ENCODE measurements at regions not wholly inside any gene's neighbourhood (a gene's known extent, or its start where the extent isn't known, plus 50 kb on each side); places are given as distances from the start of the nearest gene placed in this dataset.

GRCh38 chr7:153090209-153090608 is 330.7 kb downstream of the ACTR3B start:
- no peak overlapping the region for H3K27ac ChIP-seq (ENCODE audit: low read depth, low read length, poor library complexity, severe bottlenecking)
- DNase-seq (ENCODE audit: low spot score): no peak
- H3K79me2 ChIP-seq (ENCODE audit: insufficient read depth, low read depth, low read length): no peaks in the 10 kb centered on the region
- H3K4me3 ChIP-seq (ENCODE audit: low read depth, low read length, poor library complexity, severe bottlenecking): no peak overlapping the region
- intact Hi-C loops (cut with micrococcal nuclease; ENCODE audit: unreplicated experiment): no loop called here
- no peaks in the 10 kb centered on the region for H3K36me3 ChIP-seq (ENCODE audit: insufficient read depth, low read length)
- POLR2A ChIA-PET: no interaction called here
- CTCF ChIA-PET (ENCODE audit: unreplicated experiment): no interaction called here
- H3K4me1 ChIP-seq (ENCODE audit: insufficient read depth, low read length, poor library complexity, severe bottlenecking): no peaks in the 10 kb centered on the region
- TF ChIP-seq EZH2phosphoT487 (IDR thresholded peaks at IDR 0.05; ENCODE audit: borderline replicate concordance, low read depth, low read length) (no peak), CTCF (conservative IDR thresholded peaks at IDR 0.05; ENCODE audit: low read length) (no peak)
- no peaks in the 10 kb centered on the region for H3K9me3 ChIP-seq (ENCODE audit: low read length)
- no peaks in the 10 kb centered on the region for H4K20me1 ChIP-seq (ENCODE audit: insufficient read depth, low read length)
- no peaks in the 10 kb centered on the region for H3K9me2 ChIP-seq (ENCODE audit: insufficient read depth, low read length)
- no peak overlapping the region for H2AFZ ChIP-seq (ENCODE audit: low read length)
- H3K4me2 ChIP-seq (ENCODE audit: low read length): no peak overlapping the region
- BruUV-seq (replicated peaks): no TSS peak

GRCh38 chr7:153090764-153091163 is 331.2 kb downstream of the ACTR3B start:
- no peaks in the 10 kb centered on the region for H3K4me1 ChIP-seq (ENCODE audit: insufficient read depth, low read length, poor library complexity, severe bottlenecking)
- no peak overlapping the region for H2AFZ ChIP-seq (ENCODE audit: low read length)
- H4K20me1 ChIP-seq (ENCODE audit: insufficient read depth, low read length): no peaks in the 10 kb centered on the region
- no TSS peak for BruUV-seq (replicated peaks)
- no peak overlapping the region for H3K4me2 ChIP-seq (ENCODE audit: low read length)
- H3K79me2 ChIP-seq (ENCODE audit: insufficient read depth, low read depth, low read length): no peaks in the 10 kb centered on the region
- H3K4me3 ChIP-seq (ENCODE audit: low read depth, low read length, poor library complexity, severe bottlenecking): no peak overlapping the region
- CTCF ChIA-PET (ENCODE audit: unreplicated experiment): no interaction called here
- POLR2A ChIA-PET: no interaction called here
- no peaks in the 10 kb centered on the region for H3K9me2 ChIP-seq (ENCODE audit: insufficient read depth, low read length)
- intact Hi-C loops (cut with micrococcal nuclease; ENCODE audit: unreplicated experiment): no loop called here
- H3K27ac ChIP-seq (ENCODE audit: low read depth, low read length, poor library complexity, severe bottlenecking): no peak overlapping the region
- DNase-seq (ENCODE audit: low spot score): no peak
- no peaks in the 10 kb centered on the region for H3K9me3 ChIP-seq (ENCODE audit: low read length)
- H3K36me3 ChIP-seq (ENCODE audit: insufficient read depth, low read length): no peaks in the 10 kb centered on the region
- no peak for TF ChIP-seq CTCF (conservative IDR thresholded peaks at IDR 0.05; ENCODE audit: low read length)
- TF ChIP-seq EZH2phosphoT487 (IDR thresholded peaks at IDR 0.05; ENCODE audit: borderline replicate concordance, low read depth, low read length): no peak

GRCh38 chr7:153091477-153091876 is 331.9 kb downstream of the ACTR3B start:
- Histone ChIP-seq H3K79me2 (ENCODE audit: insufficient read depth, low read depth, low read length) (no peaks in the 10 kb centered on the region), H3K9me2 (ENCODE audit: insufficient read depth, low read length) (no peaks in the 10 kb centered on the region), H3K4me1 (ENCODE audit: insufficient read depth, low read length, poor library complexity, severe bottlenecking) (no peaks in the 10 kb centered on the region), H4K20me1 (ENCODE audit: insufficient read depth, low read length) (no peaks in the 10 kb centered on the region), H3K4me3 (ENCODE audit: low read depth, low read length, poor library complexity, severe bottlenecking) (no peak overlapping the region), H3K4me2 (ENCODE audit: low read length) (no peak overlapping the region), H3K27ac (ENCODE audit: low read depth, low read length, poor library complexity, severe bottlenecking) (no peak overlapping the region), H2AFZ (ENCODE audit: low read length) (no peak overlapping the region), H3K36me3 (ENCODE audit: insufficient read depth, low read length) (no peaks in the 10 kb centered on the region), H3K9me3 (ENCODE audit: low read length) (no peaks in the 10 kb centered on the region)
- TF ChIP-seq CTCF (conservative IDR thresholded peaks at IDR 0.05; ENCODE audit: low read length): no peak
- TF ChIP-seq EZH2phosphoT487 (IDR thresholded peaks at IDR 0.05; ENCODE audit: borderline replicate concordance, low read depth, low read length): no peak
- ChIA-PET CTCF (ENCODE audit: unreplicated experiment) (no interaction called here), POLR2A (no interaction called here)
- no TSS peak for BruUV-seq (replicated peaks)
- intact Hi-C loops (cut with micrococcal nuclease; ENCODE audit: unreplicated experiment): no loop called here
- no peak for DNase-seq (ENCODE audit: low spot score)
